ENCODE measurements at regions not wholly inside any gene's neighbourhood (a gene's known extent, or its start where the extent isn't known, plus 50 kb on each side); places are given as distances from the start of the nearest gene placed in this dataset.

DNA sequence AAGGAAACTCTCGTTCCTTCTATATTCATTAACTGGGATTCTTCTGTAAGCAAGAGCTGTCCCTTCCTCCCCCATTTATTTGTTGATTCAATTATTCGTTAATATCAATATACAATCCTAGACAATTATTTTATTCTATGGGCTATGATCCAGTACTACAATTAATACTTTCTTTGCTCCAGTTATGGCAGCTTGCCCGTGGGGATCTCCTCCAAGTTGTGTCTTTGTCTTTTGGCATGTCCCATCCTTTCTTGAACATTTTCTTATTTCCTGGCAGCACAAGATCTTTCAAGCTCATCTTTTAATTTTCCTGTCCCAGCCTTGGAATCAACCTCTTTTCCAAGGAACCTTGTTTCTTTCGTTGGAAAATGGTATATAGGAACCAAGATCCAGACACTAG is 249.3 kb downstream of the GAS1 start:
- no peak for DNase-seq (ENCODE audit: low read depth)

- no peak for DNase-seq (ENCODE audit: low read depth)
These were observed 250.1 kb downstream of the GAS1 start for GRCh38 chr9:86697213-86697612.

- DNase-seq (ENCODE audit: low read depth) = no peak
These were observed 251.3 kb downstream of the GAS1 start for GRCh38 chr9:86695910-86696424.

DNA sequence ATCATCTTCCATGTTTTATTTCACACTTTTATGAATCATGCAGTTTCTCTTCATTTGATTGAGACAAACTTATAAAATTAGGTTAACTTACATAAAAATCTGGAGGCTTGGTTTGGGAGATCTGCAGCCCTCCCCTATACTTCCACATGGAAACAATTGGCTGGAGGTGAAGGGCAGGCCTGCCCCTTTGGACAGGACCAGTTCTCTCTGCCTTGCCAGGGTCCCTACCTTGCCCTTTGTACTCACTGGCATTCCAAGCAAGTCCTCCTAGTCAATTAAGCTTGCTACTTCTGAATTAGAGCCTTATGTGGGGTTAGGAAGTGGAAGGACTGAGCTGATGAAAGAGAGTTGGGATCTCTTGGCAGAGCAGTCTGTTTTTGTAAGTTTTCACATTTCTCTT is 257.3 kb downstream of the GAS1 start:
- no peak for DNase-seq (ENCODE audit: low read depth)

DNA sequence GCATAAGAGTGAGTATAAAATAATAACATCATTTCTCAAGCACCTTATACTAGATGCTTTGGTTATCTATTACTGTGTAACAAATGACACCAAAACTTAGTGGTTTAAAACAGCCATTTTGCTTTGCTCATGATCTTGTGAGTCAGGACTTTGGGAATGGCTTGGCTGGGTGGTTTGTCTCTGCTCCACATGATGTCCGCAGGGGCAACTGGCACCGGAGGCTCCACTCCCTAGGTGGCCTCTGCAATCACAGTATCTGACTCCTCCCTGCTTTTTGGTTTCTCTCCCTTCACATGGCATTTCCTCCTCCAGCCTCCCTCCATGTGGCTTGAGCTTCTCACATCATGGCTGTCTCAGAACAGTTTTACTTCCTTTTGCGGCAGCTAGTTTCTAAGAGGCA is 259.5 kb downstream of the GAS1 start:
- DNase-seq (ENCODE audit: low read depth) = peak; percentile 9

GRCh38 chr9:86685556-86685955 is 261.8 kb downstream of the GAS1 start:
- DNase-seq (ENCODE audit: low read depth) = no peak

DNA sequence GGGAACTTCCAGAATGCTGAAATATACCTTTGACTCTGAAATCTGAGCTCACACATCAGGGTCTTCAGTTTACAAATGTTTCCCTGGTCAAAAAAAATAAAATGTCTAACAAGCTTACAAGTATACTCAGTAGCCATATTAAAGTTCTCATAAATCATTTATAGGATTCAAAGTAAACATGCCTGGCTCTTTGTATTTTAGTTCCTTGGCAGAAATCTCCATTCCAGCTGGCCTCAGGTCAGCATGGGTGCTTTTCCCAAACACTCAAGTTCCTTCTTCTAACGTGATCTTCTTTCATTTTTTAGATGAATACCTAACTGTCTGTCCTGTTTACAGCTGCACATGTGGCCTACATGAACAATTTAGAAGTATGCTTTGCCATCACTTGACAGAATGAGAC is 263.2 kb downstream of the GAS1 start:
- DNase-seq (ENCODE audit: low read depth) = peak; percentile 13

- no peak for DNase-seq (ENCODE audit: low read depth)
These were observed 265.1 kb downstream of the GAS1 start for GRCh38 chr9:86682240-86682639.

DNA sequence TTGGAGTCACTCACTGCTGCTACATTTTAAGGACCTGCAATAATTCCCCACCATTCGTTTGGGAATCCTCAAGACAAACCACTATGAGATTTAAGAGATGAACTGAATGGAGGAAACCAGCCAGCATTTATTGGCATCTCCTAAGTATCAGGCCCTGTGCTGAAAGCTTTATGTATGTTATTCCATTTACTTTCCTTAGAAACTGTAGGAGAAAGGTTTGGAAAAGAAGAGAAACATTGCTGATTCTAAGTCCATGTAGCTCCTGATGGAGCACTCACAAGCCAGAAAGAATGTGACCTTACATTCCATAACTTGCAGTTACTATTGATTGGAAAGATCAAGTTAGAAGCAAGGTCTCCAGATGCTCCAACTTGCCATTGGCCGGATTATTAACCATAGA is 267.4 kb downstream of the GAS1 start:
- DNase-seq (ENCODE audit: low read depth) = no peak

- DNase-seq (ENCODE audit: low read depth) = no peak
These were observed 270.9 kb downstream of the GAS1 start for GRCh38 chr9:86676396-86676795.

GRCh38 chr9:86675805-86676204 is 271.5 kb downstream of the GAS1 start:
- no peak for DNase-seq (ENCODE audit: low read depth)

- DNase-seq (ENCODE audit: low read depth) = no peak
These were observed 272.8 kb downstream of the GAS1 start for GRCh38 chr9:86674487-86674886.

DNA sequence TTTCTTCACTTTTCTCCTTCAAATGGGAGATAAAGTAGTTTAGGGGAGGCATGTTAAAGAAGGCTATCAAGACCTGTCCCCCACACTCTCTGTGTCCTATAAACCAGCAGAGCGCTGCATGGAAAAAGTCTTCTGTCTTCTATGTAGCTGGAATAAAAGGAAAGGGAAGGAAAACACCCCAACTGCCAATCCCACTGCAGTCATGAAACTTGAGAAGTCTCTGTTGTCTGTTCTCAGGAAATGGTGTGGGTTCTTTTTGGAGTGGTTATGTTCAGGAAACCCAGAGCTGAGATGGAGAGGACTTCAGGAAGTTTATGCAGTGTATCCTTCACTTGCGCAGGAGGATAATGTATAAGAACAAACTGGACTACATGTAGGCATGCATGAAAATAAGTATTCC is 274.3 kb downstream of the GAS1 start:
- DNase-seq (ENCODE audit: low read depth) = no peak

DNA sequence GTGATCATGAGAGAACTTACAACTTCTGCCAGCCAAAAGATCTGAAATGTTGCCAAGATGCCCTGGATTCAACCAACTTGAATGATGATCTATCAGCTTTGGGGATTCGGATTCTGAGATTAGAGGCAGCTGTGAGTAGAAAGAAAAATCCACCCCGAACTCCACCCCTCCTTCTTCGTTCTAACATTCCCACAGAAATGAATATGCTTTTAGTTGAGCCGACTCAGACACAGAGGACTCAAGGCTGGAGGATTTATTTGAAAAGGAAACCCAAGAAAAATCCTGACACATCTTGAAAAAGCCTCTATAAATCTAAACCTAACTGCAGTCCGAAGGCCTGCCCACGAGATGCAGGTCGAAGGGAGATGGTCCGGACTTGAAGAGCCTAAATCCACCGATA is 275.0 kb downstream of the GAS1 start:
- no peak for DNase-seq (ENCODE audit: low read depth)

GRCh38 chr9:86671018-86671417 is 276.3 kb downstream of the GAS1 start:
- no peak for DNase-seq (ENCODE audit: low read depth)

GRCh38 chr9:86670536-86670935 is 276.8 kb downstream of the GAS1 start:
- no peak for DNase-seq (ENCODE audit: low read depth)

- DNase-seq (ENCODE audit: low read depth) = no peak
These were observed 277.2 kb downstream of the GAS1 start for GRCh38 chr9:86670076-86670475.

DNA sequence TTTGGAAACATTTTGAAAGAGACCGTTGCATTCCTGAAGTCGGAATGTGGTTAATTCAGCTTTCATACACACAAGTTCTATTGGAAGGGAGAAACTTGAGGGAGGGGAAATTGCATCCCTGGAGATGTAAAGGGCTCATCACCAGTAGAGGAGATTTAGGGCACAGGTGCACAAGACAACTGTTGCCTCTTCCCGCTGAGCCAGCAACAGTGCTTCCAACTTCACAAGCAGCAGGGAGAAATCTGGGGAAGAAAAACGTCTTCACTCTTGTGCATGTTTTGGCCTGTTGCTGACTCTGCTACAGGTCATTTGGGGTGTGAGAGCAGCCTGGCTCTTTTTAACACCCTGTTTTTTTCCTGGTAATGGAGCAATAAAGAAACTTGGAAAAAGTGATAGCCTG is 277.9 kb downstream of the GAS1 start:
- DNase-seq (ENCODE audit: low read depth) = peak; percentile 59

DNA sequence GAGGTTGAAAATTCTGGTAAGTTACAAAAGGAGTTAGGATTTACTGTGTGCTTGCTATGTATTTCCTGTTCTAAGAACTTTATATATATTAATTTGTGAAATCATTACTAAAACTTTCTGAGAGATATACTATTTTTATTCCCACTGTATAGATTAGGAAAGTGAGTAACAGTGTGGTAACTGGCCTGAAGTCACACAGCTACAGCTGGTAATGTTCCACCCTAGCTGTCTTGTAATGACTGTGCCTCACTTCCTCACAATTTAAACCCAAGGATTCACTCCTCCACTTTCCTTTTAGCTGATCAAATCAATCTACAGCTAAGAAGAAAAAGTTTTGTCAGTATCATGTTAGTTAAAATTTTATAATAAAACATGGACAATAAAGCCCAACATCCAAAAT is 278.8 kb downstream of the GAS1 start:
- DNase-seq (ENCODE audit: low read depth) = peak; percentile 52

DNA sequence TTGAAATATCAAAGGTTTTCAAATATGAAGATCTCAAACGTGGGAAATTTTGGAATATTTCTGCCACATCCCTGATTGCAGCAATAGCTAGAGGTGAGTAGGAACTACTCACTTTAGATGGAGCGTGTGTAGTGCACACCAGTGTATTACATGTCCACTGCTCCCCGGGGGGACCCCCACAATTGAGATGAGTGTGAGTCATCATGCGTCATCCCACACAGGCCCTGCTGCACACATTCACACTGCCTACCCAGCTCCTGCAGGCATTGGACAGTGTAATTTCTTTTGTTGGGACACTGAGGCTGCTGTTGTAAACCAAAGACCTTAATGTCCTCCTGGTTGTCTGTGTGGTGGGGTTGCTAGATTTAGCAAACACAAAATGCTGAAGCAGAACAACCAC is 280.0 kb downstream of the GAS1 start:
- DNase-seq (ENCODE audit: low read depth) = no peak

DNA sequence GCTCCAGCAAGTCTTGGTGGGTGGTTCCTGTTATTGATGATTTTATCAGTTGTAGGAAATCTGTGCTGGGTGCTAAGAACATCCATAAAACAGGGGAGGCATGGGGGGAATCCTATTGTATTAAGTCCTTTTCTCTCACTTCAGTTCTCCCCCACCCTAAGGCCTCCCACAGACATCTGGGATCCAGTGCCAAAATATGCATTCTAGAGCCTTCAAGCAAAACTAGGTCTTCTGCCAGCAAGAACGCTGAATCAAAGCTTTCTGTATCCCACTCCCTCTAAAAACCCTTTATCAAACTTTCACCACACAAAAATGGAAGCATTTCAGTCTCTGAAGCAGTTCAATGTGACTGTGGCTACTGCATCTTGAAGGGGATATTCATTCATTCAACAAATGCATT is 281.9 kb downstream of the GAS1 start:
- DNase-seq (ENCODE audit: low read depth) = no peak

DNA sequence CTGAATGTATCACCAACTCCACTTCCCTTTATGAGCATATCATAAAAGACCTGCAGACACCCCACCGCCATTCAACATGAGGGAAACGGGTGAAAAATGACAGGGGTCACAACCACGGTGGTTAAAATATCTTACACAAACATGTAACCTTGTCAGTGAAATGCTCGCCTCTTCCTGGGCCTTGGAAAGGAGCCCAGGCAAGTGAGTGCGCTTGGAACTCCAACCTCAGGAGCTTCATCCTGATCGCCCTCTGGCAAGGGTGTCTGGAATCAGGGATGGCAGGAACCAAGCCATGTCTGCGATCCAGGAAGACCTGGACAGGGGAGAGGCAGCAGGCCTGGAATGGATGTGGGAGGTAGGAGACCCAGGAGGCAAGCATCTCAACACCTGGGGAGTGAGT is 282.7 kb downstream of the GAS1 start:
- DNase-seq (ENCODE audit: low read depth) = no peak

- no peak for DNase-seq (ENCODE audit: low read depth)
These were observed 283.4 kb downstream of the GAS1 start for GRCh38 chr9:86663905-86664304.

DNA sequence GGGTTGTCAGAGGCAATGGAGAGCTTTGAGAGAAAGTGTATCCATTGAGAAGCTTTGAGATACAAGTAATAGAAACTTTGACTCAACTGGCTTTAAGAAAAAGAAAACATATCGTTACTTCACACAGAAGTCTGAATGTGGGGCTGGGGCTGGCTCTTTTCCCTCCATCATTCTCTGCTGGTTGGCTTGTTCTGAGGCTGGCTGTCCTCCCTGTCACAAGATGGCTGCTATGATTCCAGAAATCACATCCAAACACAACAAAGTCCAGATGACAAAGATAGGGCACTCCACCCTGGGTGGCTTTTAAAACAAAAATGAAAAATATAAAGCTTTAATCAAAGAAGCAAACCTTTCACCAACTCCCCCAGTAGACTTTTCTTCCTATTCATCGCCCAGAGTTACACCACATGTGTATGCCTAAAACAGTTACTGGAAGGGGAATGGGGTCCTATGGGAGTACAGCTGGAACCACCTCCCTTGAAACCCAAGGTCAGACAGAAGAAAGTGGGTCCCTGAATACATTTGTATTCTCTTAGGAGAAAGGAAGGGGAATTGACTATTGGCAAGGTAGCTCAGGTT is 284.3 kb downstream of the GAS1 start:
- DNase-seq (ENCODE audit: low read depth) = no peak

All from myocyte (in vitro differentiated cells).